ENCODE measurements at regions not wholly inside any gene's neighbourhood (a gene's known extent, or its start where the extent isn't known, plus 50 kb on each side); places are given as distances from the start of the nearest gene placed in this dataset.

GRCh38 chr13:54305377-54305776 is 1276.8 kb downstream of the OLFM4 start:
- Histone ChIP-seq H2BK120ac (ENCODE audit: insufficient read depth, low read length, poor library complexity) (no peak overlapping the region), H3K9me3 (ENCODE audit: insufficient read depth, low read depth, low read length) (no peaks in the 10 kb centered on the region), H3K9ac (ENCODE audit: low read length) (no peak overlapping the region), H2AK5ac (ENCODE audit: low read length) (no peak overlapping the region), H3K4ac (ENCODE audit: low read depth, low read length) (no peak overlapping the region), H2BK5ac (ENCODE audit: low read depth, low read length, poor library complexity) (no peak overlapping the region), H4K12ac (ENCODE audit: low read depth, low read length) (no peak overlapping the region), H3K23ac (ENCODE audit: low read length) (no peak overlapping the region), H3K27me3 (ENCODE audit: insufficient read depth, low read length) (no peaks in the 10 kb centered on the region), H2BK12ac (ENCODE audit: low read length) (no peak overlapping the region), H3K18ac (ENCODE audit: low read length) (no peak overlapping the region), H3K4me3 (ENCODE audit: low read depth, low read length) (no peak overlapping the region), H3K4me1 (ENCODE audit: control insufficient read depth in 1 of 2, insufficient read depth in 2 of 2, low read length in 2 of 2) (no peaks in the 10 kb centered on the region), H4K91ac (ENCODE audit: low read depth, low read length) (no peak overlapping the region), H3K27ac (ENCODE audit: low read depth, low read length) (no peak overlapping the region), H3K4me2 (ENCODE audit: low read length) (no peak overlapping the region), H4K8ac (ENCODE audit: low read depth, low read length) (no peak overlapping the region), H2AFZ (ENCODE audit: insufficient read depth, low read length, poor library complexity) (no peak overlapping the region), H3K36me3 (ENCODE audit: control insufficient read depth in 1 of 2, insufficient read depth in 2 of 2, low read length in 2 of 2) (no peaks in the 10 kb centered on the region), H3K79me1 (ENCODE audit: low read length) (no peaks in the 10 kb centered on the region), H3K79me2 (ENCODE audit: control insufficient read depth, insufficient read depth, low read length, poor library complexity) (no peaks in the 10 kb centered on the region), H3K14ac (ENCODE audit: low read length) (no peak overlapping the region)
- WGBS (ENCODE audit: extremely low coverage, insufficient coverage, insufficient read length) = no CpG with 5 or more reads among the region's 1 CpG
- no peak for DNase-seq

DNA sequence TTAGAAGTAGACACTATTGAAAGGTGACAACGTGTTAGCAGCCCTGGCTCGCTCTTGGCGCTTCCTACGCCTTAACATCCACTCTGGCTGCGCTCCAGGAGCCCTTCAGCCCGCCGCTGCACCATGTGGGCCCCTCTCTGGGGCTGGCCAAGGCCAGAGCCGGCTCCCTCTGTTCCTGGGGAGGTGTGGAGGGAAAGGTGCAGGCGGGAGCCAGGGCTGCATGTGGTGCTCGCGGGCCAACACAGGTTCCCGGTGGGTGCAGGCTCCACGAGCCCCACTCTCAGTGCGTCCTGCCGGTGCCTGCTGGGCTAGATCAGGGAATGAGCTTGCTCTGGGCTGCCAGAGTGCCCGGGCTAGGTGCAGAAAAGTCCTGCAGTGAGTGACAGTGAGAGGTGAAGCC is 1284.3 kb downstream of the OLFM4 start:
- Histone ChIP-seq H2AFZ (ENCODE audit: insufficient read depth, low read length, poor library complexity) (no peak overlapping the region), H3K9me3 (ENCODE audit: insufficient read depth, low read depth, low read length) (peaks cover 7% of the 10 kb centered on the region)
- no CpG with 5 or more reads among the region's 16 CpGs for WGBS (ENCODE audit: extremely low coverage, insufficient coverage, insufficient read length)

DNA sequence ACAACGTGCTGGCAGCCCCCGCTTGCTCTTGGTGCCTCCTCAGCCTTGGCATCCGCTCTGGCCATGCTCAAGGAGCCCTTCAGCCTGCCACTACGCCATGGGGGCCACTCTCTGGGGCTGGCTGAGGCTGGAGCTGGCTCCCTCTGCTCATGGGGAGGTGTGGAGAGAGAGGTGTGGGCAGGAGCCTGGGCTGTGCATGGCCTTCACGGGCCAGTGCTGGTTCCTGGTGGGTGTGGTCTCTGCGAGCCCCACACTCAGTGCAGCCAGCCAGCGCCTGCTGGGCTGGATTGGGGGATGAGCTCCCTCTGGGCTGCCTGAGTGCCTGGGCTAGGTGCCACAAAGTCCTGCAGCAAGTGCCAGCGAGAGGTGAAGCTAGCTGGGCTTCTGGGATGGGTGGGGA is 1289.1 kb downstream of the OLFM4 start:
- H3K9ac ChIP-seq (ENCODE audit: low read length) = no peak overlapping the region
- no peak overlapping the region for H4K91ac ChIP-seq (ENCODE audit: low read depth, low read length)
- no peak overlapping the region for H3K4me3 ChIP-seq (ENCODE audit: low read depth, low read length)
- no peak overlapping the region for H3K4me2 ChIP-seq (ENCODE audit: low read length)
- peaks cover 10% of the 10 kb centered on the region for H3K9me3 ChIP-seq (ENCODE audit: insufficient read depth, low read depth, low read length)
- peaks cover 3 to 4% of the 10 kb centered on the region in 2 experiments for H3K36me3 ChIP-seq (ENCODE audit: control insufficient read depth in 1 of 2, insufficient read depth in 2 of 2, low read length in 2 of 2)
- H3K79me2 ChIP-seq (ENCODE audit: control insufficient read depth, insufficient read depth, low read length, poor library complexity) = no peaks in the 10 kb centered on the region
- H3K18ac ChIP-seq (ENCODE audit: low read length) = no peak overlapping the region
- H3K4me1 ChIP-seq (ENCODE audit: control insufficient read depth in 1 of 2, insufficient read depth in 2 of 2, low read length in 2 of 2) = peaks cover 3% of the 10 kb centered on the region in 2 experiments
- H2AFZ ChIP-seq (ENCODE audit: insufficient read depth, low read length, poor library complexity) = no peak overlapping the region
- H4K8ac ChIP-seq (ENCODE audit: low read depth, low read length) = peak overlapping the region; percentile 25
- no peak for DNase-seq
- H3K14ac ChIP-seq (ENCODE audit: low read length) = no peak overlapping the region
- no CpG with 5 or more reads among the region's 8 CpGs for WGBS (ENCODE audit: extremely low coverage, insufficient coverage, insufficient read length)
- no peaks in the 10 kb centered on the region for H3K79me1 ChIP-seq (ENCODE audit: low read length)
- H2BK120ac ChIP-seq (ENCODE audit: insufficient read depth, low read length, poor library complexity) = no peak overlapping the region
- no peak overlapping the region for H3K23ac ChIP-seq (ENCODE audit: low read length)
- H2BK12ac ChIP-seq (ENCODE audit: low read length) = no peak overlapping the region
- no peak overlapping the region for H2BK5ac ChIP-seq (ENCODE audit: low read depth, low read length, poor library complexity)
- H2AK5ac ChIP-seq (ENCODE audit: low read length) = no peak overlapping the region
- H3K27ac ChIP-seq (ENCODE audit: low read depth, low read length) = no peak overlapping the region
- H3K4ac ChIP-seq (ENCODE audit: low read depth, low read length) = no peak overlapping the region
- H4K12ac ChIP-seq (ENCODE audit: low read depth, low read length) = no peak overlapping the region
- H3K27me3 ChIP-seq (ENCODE audit: insufficient read depth, low read length) = no peaks in the 10 kb centered on the region

More for the DNA sequence above, 1284.3 kb downstream of the OLFM4 start:
- no peak overlapping the region for H3K4me3 ChIP-seq (ENCODE audit: low read depth, low read length)
- no peak overlapping the region for H3K18ac ChIP-seq (ENCODE audit: low read length)
- no peak overlapping the region for H3K9ac ChIP-seq (ENCODE audit: low read length)
- H4K8ac ChIP-seq (ENCODE audit: low read depth, low read length) = no peak overlapping the region
- H4K12ac ChIP-seq (ENCODE audit: low read depth, low read length) = no peak overlapping the region
- no peak overlapping the region for H3K27ac ChIP-seq (ENCODE audit: low read depth, low read length)
- no peaks in the 10 kb centered on the region for H3K79me1 ChIP-seq (ENCODE audit: low read length)
- H2BK12ac ChIP-seq (ENCODE audit: low read length) = no peak overlapping the region
- H2BK5ac ChIP-seq (ENCODE audit: low read depth, low read length, poor library complexity) = no peak overlapping the region
- H3K4me2 ChIP-seq (ENCODE audit: low read length) = no peak overlapping the region
- no peak overlapping the region for H3K14ac ChIP-seq (ENCODE audit: low read length)
- no peaks in the 10 kb centered on the region for H3K27me3 ChIP-seq (ENCODE audit: insufficient read depth, low read length)
- H4K91ac ChIP-seq (ENCODE audit: low read depth, low read length) = no peak overlapping the region
- DNase-seq = no peak
- no peak overlapping the region for H2AK5ac ChIP-seq (ENCODE audit: low read length)
- no peak overlapping the region for H2BK120ac ChIP-seq (ENCODE audit: insufficient read depth, low read length, poor library complexity)
- no peaks in the 10 kb centered on the region for H3K79me2 ChIP-seq (ENCODE audit: control insufficient read depth, insufficient read depth, low read length, poor library complexity)
- no peak overlapping the region for H3K23ac ChIP-seq (ENCODE audit: low read length)
- H3K4me1 ChIP-seq (ENCODE audit: control insufficient read depth in 1 of 2, insufficient read depth in 2 of 2, low read length in 2 of 2) = peaks cover 3% of the 10 kb centered on the region in 2 experiments
- H3K4ac ChIP-seq (ENCODE audit: low read depth, low read length) = no peak overlapping the region
- H3K36me3 ChIP-seq (ENCODE audit: control insufficient read depth in 1 of 2, insufficient read depth in 2 of 2, low read length in 2 of 2) = peaks cover 3 to 4% of the 10 kb centered on the region in 2 experiments

DNA sequence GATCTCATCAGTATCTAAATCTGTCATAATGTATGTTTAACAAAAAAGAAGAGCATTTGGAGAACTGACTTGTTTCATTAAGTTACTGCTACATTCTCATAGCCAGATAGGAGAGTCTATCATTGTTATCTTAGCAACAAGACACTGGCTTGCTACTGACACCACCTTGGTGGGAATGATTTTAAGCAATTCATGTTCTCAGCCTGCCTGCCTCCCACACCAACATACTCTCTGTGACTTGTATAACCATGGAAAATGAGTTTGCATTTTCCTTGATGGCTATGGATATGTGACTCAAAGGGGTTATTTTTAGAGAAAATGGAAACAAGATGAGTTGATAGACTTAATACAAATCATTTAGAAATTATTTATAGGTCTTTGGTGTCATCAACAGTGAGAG is 1308.9 kb downstream of the OLFM4 start:
- no peak overlapping the region for H3K14ac ChIP-seq (ENCODE audit: low read length)
- no peaks in the 10 kb centered on the region for H3K27me3 ChIP-seq (ENCODE audit: insufficient read depth, low read length)
- no peak overlapping the region for H4K12ac ChIP-seq (ENCODE audit: low read depth, low read length)
- no peak for DNase-seq
- no peaks in the 10 kb centered on the region for H3K79me2 ChIP-seq (ENCODE audit: control insufficient read depth, insufficient read depth, low read length, poor library complexity)
- no peak overlapping the region for H3K9ac ChIP-seq (ENCODE audit: low read length)
- no peak overlapping the region for H3K27ac ChIP-seq (ENCODE audit: low read depth, low read length)
- no peak overlapping the region for H3K23ac ChIP-seq (ENCODE audit: low read length)
- H2BK120ac ChIP-seq (ENCODE audit: insufficient read depth, low read length, poor library complexity) = no peak overlapping the region
- no peak overlapping the region for H2AK5ac ChIP-seq (ENCODE audit: low read length)
- no peak overlapping the region for H3K18ac ChIP-seq (ENCODE audit: low read length)
- no peak overlapping the region for H4K91ac ChIP-seq (ENCODE audit: low read depth, low read length)
- no peak overlapping the region for H2AFZ ChIP-seq (ENCODE audit: insufficient read depth, low read length, poor library complexity)
- H4K8ac ChIP-seq (ENCODE audit: low read depth, low read length) = no peak overlapping the region
- no peak overlapping the region for H3K4ac ChIP-seq (ENCODE audit: low read depth, low read length)
- H2BK12ac ChIP-seq (ENCODE audit: low read length) = no peak overlapping the region
- no peak overlapping the region for H3K4me3 ChIP-seq (ENCODE audit: low read depth, low read length)
- no peaks in the 10 kb centered on the region for H3K36me3 ChIP-seq (ENCODE audit: control insufficient read depth in 1 of 2, insufficient read depth in 2 of 2, low read length in 2 of 2)
- H3K9me3 ChIP-seq (ENCODE audit: insufficient read depth, low read depth, low read length) = no peaks in the 10 kb centered on the region
- no peaks in the 10 kb centered on the region for H3K79me1 ChIP-seq (ENCODE audit: low read length)
- no peaks in the 10 kb centered on the region for H3K4me1 ChIP-seq (ENCODE audit: control insufficient read depth in 1 of 2, insufficient read depth in 2 of 2, low read length in 2 of 2)
- H3K4me2 ChIP-seq (ENCODE audit: low read length) = no peak overlapping the region
- no peak overlapping the region for H2BK5ac ChIP-seq (ENCODE audit: low read depth, low read length, poor library complexity)
